CD4-positive, alpha-beta T cell treated with Interleukin-4 for 4 hours (primary cell): ENCODE measurements at regions not wholly inside any gene's neighbourhood (a gene's known extent, or its start where the extent isn't known, plus 50 kb on each side); places are given as distances from the start of the nearest gene placed in this dataset.

ENCODE experiments used
- DNase-seq: peaks from one replicate; pipeline ENCODE4 v3.0.0-alpha.2; 2020

DNA sequence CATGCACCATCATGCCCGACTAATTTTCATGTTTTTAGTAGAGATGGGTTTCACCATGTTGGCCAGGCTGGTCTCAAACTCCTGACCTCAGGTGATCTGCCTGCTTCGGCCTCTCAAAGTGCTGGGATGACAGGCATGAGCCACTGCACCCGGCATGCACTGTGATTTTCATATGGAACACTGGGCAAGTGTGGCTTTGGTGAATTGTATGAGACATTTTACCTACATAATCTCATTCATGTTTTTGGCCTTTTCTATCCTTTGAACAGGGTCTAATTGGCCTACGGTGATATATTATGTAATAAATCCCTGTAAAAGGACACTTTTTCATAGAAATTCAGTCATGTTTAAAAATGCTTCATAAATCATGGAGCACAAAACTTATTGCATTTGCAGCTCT, 128.7 kb upstream of the SEMA6A start:
- DNase-seq: no peak

DNA sequence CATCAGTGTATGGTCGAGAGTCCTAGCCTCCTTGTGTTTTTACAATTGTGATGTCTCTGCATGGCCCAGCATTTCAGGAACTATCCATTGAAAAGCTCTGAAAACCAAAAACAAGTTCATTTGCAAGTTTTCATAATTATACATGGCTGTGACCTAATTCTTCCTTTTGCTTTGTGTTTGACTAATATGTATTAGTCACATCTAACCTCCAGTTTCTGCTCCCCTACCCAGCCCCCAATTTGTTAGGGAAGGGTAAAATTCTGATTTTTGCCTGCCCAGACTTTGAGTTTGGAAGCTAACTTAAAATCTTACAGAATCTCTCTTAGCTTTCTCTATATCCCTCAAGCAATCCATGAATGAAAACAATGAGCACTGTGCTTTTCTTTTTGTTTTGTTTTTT, 128.2 kb upstream of the SEMA6A start:
- DNase-seq: no peak

DNA sequence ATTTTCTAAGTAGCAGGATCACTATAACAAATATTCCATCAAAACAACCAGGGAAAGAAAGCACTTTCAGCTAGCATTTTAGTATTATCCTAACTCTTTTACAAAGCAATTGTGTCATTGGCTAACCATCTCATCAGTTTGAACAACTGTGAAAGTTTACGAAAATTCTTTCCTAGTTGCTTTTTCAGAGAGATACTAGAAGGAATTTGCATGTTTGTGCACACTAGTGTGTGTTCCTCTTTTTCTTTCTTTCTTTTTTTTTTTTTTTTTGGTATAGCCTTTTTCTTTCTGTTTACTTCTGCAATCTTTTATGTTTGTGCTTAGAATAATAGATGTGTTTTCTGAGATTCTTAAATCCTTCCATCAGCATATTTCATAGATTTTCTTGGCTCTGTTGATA, 124.7 kb upstream of the SEMA6A start:
- DNase-seq: no peak

DNA sequence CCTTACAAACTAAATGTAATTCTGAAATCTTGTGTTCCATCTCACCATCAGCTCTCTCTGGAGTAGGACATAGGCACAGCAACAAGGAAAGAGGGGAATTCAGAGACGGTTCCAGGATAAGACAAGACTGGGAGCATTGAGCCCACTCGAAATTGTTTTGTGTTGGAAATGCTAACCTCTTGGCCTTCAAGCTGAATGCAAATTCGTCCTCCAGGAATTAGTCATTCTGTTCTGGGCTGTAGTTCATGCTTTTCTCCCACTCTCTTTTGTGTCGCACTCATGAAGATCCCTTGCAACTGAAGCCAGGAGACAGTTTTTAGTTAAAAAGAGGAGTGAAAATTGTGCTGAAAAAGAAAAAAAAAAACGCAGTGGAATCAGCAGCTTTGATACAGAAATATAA, 121.7 kb upstream of the SEMA6A start:
- no peak for DNase-seq

DNA sequence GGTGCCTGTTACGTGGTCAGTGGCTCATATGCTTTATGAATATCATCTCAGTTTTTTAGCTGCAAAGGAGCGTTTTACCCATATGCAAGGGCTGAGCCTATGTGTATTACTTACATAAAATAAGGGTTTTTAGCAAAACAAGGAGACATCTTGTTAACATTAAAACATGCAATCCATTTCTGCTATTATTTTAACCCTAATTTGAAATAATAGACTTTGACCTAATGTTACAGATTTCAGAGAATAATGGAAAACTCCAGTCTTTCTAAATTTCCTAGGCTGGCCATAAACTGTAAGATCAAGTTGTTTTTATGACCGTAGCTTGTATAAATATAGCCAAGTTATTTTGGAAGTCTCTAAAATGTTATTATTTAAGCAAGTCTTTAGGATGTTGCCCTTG, 121.1 kb upstream of the SEMA6A start:
- DNase-seq: no peak

DNA sequence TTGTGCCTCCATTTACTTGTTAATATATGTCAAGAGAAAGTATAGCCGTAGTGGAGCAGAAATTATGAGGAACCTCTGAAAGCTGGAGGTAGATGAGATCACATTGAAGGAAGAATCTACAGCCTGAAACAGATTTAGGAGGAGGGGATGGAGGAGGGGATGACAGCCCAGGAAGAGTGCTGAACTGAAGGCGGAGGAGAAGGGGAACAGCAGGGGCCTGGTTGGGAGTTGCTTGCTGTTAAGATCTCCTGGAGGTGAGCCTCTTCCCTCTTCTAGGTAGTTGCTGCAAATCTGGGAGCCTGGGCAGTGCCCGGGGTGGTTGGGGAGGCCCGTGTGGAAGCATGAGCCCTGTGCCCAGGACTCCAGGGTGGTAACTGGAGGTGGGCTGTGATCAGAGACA, 111.8 kb upstream of the SEMA6A start:
- no peak for DNase-seq

DNA sequence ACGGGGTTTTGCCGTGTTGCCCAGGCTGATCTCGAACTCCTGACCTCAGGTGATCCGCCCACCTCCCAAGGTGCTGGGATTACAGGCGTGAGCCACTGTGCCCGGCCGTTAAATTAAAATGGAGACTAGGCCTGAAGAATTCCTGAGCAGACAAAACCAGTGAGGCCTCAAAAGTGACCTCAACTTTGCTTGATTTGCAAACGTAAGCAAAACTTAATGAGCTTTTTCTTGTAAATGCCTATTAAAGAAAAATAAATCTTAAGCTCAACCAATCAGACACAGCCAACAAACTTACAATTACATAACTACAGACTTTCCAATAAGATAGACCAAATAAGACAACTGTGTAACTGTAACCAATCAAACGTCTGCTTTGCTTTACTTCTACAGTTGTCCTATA, 111.3 kb upstream of the SEMA6A start:
- no peak for DNase-seq

DNA sequence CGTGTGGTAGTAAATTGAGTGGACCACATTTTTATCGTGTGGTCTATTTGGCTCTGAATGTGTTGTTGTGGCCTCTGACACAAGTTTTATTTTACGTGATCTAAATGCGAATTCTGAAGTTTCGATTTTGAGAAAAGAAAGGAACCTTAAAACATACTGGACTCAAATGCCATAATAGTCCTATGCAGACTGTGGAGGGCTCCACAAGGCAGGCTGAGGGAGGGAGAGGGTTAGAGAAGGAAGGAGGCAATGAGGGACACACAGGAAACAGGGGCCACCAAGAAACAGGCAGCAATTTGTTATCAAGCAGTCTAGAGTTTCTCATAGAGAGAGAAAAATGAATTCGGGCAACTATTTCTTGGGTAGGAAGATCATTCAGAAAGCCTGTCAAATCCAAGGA, 110.4 kb upstream of the SEMA6A start:
- no peak for DNase-seq

DNA sequence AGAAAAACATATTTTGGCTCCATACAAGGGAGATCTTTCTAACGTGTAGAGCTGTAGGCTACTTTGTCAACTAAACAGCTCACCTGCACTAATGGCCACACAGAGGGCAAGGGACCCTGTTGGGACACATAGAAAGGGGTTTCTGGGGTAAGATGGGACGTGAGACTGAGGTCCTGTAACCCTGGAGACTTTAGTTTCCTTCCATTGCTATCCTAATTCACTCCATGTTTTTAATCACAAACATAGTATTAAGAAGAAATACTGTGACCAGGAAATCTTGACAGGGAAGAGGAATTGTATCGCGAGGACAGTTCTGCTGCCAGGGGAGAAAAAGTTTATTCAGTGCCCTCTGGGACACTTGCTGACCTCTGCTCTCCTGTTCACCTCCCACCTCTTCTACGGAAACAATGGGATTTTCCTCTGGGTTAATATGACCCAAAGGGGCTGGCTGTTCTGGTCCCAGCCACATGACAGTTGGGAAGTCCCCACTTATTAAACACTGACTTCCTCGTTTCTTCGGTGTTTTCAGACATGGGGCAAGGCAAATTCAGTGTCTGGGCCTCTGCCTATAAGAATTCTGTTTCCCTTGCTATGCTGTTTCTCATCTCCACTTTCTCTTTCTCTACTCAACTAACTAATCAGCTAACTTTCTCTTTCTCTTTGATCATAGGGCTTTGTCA, 106.9 kb upstream of the SEMA6A start:
- DNase-seq: no peak

DNA sequence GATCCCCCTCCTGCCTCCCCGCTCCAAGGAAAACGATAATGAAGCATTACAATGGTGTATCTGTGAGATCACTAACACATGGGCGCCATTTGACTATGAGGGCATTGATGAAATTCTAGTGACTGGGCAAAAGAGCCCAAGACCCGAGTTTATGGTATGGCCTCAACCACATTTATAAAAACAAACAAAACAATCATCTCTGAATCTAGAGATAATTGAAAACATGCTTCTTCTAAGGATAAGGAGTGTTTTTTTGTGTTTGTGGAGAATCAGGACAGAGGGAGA, 100.9 kb upstream of the SEMA6A start:
- no peak for DNase-seq

DNA sequence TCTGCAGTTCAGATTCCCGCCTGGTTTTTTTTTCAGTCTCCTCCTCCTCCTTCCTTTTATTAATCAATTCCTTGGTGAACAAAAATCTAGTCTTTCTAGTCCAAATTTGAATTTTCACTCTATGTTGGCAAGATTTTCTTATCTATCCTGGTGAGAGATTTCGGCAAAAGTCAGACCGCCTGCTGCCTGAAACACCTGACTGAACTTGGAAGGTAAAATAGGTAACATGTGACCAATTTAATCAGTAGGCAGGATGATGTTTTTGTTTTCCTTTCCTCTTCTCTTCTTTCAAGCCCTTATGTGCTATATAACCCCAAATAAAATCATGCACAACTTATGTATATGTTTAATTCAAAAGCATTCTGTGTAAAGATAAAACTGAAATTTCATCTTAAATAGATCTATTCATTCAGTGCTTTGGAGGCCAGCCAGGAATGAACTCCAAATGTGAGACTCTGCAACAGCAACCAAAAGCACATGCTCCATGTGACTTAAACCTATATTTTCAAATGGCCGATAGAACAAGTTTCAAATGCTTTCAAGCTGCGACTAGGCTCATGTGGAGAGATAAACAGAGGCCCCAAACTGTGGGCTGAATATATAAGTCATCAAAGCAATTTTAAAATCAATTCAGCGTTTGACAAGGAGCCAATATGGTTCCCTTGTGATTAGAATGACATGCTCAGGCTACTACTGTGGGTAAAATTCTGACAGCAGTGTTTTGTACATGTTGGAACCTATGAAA, 100.4 kb upstream of the SEMA6A start:
- no peak for DNase-seq

DNA sequence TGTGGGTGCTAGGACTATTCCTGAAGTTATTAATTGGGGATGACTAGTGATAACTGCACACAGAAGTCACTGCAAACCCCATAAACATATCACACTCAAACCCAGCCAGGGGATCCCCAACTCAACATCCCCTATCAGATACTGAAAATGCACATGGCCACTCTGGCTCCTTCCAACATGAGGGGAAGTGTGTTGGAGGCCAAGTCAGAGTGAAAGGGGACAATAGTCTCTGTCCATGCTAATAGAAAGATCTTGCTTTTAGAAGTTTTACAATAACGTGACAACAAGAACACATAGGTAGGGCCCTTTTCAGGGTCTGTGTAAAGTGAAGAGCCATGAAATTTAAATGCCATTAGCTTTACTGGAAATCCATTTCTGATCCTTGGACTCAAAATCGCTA, 98.8 kb upstream of the SEMA6A start:
- no peak for DNase-seq

DNA sequence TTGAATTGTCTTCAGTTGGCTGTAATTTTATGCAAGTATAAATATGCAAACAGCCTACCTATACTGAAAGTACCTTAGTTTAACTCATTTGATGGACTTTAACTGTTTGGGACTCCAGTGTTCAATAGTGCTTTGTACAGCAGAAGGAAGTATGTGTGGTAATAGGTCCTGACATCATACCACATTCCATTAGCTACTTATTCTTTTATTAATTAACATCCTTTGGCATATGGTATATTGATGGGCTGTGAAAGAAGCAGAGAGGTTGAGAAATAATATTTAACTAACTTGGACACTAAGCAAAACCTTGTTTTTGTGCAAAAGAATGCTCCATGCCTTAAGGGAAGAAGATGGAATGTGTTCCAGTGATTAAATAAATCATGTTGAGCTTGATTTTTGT, 97.6 kb upstream of the SEMA6A start:
- DNase-seq: no peak

DNA sequence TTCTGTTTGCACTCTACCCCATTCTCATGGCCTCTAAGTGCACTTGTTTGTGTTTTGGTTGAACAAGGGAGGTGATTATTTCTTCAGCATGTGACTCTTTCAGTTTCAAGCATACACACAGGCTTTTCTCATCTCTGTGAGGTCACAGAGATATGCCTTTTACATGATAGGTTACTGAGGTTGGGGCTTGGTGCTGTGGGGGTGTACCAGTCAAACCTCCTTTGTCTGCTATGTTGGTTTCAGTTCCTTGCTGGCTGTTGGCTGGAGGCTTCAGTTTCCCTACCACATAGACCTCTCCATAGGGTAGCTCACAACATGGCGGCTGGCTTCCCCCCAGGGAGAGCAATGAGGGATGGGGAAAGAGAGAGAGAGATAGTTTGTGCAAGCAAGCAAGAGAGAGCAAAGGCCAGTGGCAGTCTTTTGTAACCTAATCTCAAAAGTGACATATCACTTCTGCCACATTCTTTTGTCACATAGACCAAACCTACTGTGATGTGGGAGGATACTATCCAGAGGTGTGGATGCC, 96.7 kb upstream of the SEMA6A start:
- DNase-seq: no peak

DNA sequence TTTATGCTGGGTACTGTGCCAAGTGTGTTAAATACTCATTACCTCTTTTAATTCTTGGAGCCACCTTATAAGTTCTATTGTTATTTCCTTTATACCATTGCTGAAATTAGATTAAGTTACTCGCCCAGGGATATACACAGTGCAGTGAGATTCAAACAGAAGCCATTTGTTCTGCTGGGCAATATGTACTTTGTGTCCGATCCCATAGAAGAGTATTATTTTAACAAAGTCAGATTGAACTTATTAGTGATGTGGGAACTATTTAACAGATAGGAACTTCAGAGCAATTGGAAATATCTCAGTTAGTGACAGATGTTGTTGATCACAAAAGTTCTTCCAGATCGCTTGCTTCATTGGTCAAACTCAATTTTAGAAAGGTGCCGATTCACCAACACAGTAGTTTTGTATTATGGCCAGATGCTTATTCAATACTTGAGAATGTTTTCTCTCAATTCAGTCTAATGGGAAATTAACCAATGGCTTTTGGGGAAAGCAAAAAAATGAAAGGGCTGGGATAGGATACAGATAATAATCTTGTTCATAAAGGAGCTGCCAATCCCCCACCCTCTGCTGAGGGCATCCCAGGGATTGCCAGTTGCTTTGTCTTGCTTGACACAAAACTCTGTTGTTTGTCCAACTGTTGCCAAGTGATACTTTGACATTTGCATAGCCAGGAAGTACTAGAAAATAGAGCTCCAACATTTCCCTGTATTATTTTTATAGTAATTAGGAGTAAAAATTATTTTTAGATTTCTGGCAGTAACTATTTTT, 94.8 kb upstream of the SEMA6A start:
- DNase-seq: no peak

DNA sequence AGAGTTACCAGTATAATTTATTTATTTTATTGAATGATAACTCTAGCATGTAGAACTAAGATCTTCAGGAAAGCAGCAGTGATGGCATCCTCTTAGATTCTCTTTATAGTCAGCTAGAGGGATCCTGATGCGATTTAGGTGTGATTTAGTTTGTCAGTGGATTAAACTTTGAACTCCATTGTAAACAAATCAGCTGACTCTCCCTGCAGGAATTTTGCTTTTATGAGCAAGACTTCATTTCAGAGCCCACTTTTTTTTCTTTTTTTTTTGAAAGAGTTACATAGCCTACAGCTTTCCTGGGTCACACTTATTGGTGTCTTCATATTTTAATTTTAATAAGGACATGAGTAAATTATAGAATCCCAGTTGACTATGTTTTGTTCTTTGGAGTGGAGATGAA, 93.8 kb upstream of the SEMA6A start:
- DNase-seq: no peak

DNA sequence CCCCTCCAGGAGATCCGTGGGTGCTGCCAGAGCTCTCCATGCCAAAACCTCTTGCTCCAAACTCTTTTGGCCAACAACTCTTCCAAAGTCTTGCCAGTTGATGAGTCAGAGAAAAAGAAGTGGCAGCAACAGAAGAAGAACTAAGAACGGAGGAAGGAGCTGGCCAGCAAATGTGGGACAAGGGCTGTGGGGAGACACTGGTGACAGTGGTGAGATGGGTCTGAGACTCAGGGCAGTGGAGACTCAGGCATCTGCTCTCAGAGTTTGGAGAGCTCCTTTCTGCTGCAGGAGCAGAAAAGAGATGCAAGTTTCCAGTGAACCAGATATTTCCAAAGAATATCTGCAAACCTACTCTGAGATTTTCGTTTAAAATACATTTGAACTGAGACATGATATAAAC, 92.3 kb upstream of the SEMA6A start:
- DNase-seq: no peak

DNA sequence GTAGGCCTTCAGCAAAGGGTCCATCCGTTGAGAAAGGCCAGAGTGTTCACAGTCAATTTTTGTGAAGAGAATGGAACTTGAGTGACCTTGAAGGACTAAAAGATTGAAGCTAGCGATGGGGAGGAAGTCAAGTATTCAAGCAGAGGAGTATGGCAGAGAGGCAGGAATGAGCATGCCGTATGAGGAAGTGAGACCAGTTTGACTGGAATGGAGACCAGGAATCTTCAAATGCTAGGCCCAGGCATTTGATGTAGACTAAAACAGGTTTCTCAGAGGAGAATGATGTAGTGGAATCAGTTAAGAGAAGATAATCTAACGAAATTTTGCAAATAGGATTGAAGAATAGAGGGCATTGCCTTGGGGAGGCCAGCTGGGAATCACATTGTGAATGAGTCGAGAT, 90.4 kb upstream of the SEMA6A start:
- no peak for DNase-seq

DNA sequence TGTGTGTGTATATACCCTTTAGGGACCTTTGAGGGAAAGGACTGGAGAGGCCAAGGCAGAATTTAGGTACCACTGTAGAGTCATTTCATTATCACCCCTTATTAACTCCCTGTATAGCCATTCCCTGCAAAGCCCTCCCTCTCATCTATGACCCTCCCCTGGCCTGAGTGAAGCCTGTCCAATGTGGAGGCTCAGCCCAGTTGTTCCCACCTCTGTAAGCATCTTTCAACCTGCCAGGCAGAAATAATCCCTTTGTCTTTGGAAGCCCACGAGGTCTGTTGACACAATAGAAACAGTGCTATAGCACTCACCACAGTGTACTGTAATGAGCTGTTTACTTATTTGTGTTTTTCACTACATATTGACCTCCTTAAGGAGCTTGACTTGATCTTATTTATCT, 88.5 kb upstream of the SEMA6A start:
- no peak for DNase-seq

DNA sequence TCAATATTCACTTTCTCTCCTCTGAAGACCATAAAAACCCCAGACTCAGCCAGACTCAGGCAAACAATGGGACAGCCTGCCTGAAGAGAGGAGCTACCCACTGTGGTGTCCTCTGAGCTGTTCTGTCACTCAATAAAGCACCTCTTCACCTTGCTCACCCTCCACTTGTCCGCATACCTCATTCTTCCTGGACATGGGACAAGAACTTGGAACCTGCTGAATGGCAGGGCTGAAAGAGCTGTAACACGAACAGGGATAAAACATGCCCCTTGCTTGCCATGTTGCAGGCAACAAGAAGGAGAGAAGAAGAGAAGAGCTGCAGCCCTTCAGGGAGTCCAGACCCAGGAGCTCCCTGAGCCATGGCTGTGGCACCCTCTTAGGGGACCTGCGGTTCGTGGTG, 86.8 kb upstream of the SEMA6A start:
- DNase-seq: no peak

DNA sequence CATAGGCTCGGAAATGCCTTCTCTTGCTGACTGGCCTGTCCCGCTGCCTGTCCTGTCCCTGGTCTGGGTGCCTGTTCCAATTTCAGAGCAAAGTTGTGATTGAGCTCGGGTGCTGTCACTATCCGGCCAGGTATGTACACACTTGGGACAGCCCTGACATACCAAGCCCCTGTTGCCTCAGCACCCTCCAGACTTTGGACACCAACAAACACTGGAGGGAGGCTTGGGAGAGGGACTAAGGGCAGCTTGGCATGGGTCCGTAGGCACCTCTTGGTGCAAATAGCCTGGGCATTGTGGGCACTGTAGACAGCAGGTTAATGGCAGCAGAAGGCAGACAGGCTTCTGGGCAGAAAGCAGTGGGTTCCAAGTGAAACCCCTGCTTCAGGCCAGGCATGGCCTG, 86.3 kb upstream of the SEMA6A start:
- no peak for DNase-seq

DNA sequence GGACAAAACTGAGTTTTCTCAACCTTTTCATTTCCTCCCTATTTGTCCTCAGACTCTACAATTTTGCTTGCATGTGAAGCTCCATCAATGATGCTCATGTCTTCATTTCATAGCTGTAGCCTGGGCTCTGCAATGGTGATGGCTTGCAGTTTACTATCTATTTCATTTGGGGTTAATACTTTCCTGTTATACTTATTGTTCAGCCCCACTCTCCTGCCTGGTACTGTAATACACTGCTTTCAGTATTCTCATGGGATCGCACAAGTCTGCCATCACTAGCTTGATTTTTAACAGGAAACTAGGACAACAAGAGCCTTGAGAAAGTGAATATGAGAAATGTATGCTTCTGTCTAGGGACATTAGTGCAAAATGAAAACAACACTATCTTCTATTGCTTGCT, 84.2 kb upstream of the SEMA6A start:
- no peak for DNase-seq

DNA sequence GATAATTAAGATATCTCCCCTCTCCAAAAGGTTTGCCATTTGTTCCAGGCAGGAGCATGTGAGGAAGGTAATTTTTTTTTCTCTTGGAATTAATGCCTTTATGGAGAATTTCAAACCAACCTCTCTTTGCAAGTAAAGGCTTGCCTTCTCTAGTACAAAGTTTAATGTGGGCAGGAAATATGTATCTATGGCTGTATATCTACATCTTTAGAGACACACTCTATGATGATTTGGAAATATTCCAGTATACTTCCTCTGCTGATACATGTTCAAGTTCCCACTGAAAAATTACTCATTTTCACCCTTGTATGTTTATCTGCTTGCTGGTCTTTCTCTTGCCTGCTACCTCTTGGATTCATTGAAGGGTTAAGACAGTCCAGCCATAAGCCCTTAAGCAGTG, 83.5 kb upstream of the SEMA6A start:
- DNase-seq: no peak

DNA sequence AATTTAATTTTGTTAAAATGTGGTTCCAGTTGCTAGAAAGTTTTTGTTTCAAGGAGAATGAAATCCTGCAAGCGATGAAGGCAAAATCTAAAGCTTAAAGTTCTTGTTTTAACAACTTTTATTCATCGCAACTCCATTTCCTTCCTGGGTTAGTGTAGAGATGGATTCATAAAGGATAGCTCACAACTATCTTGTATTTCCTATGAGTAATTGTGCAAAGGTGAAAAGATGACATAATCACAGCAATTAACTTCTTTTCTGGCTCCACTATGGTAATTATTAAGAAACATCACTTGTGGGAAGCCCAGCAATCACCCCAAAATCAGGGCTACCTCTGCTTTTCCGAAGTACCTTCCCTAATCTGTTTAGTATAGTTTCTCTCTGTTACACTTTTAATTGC, 80.8 kb upstream of the SEMA6A start:
- no peak for DNase-seq
